ENCODE measurements at regions not wholly inside any gene's neighbourhood (a gene's known extent, or its start where the extent isn't known, plus 50 kb on each side); places are given as distances from the start of the nearest gene placed in this dataset.

DNA sequence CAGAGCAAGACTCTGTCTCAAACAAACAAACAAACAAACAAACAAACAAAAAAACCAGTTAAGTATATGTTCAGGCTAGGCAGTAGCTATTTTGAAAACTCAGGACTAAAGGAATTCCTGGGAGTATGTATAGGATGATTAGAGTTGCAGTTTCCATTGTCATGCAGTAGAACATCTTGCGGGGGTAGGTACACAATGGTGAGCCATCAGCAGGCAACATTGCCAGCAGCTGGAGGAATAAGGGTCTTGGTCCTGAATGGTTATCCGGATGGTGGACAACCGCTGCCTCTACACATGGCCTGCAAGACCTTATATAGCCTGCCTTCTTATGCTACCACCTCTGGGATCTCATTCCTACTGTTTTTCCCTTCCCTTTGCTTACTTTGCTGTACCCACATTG lies 297.5 kb downstream of the SOX4 start:
- TF ChIP-seq FOXM1 (IDR thresholded peaks at IDR 0.05; ENCODE audit: borderline replicate concordance, low read depth) (no peak), YY1 (IDR thresholded peaks at IDR 0.05; ENCODE audit: low read depth) (no peak), CREB1 (IDR thresholded peaks at IDR 0.05; ENCODE audit: low read depth) (no peak), NFIC (IDR thresholded peaks at IDR 0.05) (no peak), TAF1 (IDR thresholded peaks at IDR 0.05; ENCODE audit: low read depth) (no peak), CEBPB (IDR thresholded peaks at IDR 0.05) (no peak), EP300 (IDR thresholded peaks at IDR 0.05; ENCODE audit: borderline replicate concordance) (no peak), ZBTB7A (IDR thresholded peaks at IDR 0.05; ENCODE audit: low read depth) (no peak), TCF12 (IDR thresholded peaks at IDR 0.05; ENCODE audit: low read depth) (no peak), EGR1 (IDR thresholded peaks at IDR 0.05) (no peak)
- TF ChIP-seq, protein P1, sequence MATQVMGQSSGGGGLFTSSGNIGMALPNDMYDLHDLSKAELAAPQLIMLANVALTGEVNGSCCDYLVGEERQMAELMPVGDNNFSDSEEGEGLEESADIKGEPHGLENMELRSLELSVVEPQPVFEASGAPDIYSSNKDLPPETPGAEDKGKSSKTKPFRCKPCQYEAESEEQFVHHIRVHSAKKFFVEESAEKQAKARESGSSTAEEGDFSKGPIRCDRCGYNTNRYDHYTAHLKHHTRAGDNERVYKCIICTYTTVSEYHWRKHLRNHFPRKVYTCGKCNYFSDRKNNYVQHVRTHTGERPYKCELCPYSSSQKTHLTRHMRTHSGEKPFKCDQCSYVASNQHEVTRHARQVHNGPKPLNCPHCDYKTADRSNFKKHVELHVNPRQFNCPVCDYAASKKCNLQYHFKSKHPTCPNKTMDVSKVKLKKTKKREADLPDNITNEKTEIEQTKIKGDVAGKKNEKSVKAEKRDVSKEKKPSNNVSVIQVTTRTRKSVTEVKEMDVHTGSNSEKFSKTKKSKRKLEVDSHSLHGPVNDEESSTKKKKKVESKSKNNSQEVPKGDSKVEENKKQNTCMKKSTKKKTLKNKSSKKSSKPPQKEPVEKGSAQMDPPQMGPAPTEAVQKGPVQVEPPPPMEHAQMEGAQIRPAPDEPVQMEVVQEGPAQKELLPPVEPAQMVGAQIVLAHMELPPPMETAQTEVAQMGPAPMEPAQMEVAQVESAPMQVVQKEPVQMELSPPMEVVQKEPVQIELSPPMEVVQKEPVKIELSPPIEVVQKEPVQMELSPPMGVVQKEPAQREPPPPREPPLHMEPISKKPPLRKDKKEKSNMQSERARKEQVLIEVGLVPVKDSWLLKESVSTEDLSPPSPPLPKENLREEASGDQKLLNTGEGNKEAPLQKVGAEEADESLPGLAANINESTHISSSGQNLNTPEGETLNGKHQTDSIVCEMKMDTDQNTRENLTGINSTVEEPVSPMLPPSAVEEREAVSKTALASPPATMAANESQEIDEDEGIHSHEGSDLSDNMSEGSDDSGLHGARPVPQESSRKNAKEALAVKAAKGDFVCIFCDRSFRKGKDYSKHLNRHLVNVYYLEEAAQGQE (IDR thresholded peaks at IDR 0.05; ENCODE audit: low read depth): no peak
- TF ChIP-seq, protein P2, sequence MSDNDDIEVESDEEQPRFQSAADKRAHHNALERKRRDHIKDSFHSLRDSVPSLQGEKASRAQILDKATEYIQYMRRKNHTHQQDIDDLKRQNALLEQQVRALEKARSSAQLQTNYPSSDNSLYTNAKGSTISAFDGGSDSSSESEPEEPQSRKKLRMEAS (IDR thresholded peaks at IDR 0.05): no peak
- TF ChIP-seq, protein P3, sequence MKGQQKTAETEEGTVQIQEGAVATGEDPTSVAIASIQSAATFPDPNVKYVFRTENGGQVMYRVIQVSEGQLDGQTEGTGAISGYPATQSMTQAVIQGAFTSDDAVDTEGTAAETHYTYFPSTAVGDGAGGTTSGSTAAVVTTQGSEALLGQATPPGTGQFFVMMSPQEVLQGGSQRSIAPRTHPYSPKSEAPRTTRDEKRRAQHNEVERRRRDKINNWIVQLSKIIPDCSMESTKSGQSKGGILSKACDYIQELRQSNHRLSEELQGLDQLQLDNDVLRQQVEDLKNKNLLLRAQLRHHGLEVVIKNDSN (IDR thresholded peaks at IDR 0.05): no peak
